Tibial nerve (tissue), 3 donors: ENCODE measurements at regions not wholly inside any gene's neighbourhood (a gene's known extent, or its start where the extent isn't known, plus 50 kb on each side); places are given as distances from the start of the nearest gene placed in this dataset.

ENCODE experiments used
- POLR2A ChIP-seq, 2 donors: fragments of 450-650 bp; IDR thresholded peaks; one replicate each; pipeline ENCODE4 v1.6.1; 2017; ENCODE audit warnings: antibody characterized with exemption in 2 of 2, mild to moderate bottlenecking in 2 of 2, moderate library complexity in 2 of 2
- TF ChIP-seq, protein P1 (sequence below), 5 experiments: fragments of 200-600 bp in 3 of 5; fragments of 450-650 bp in 2 of 5; sonication (generic) in 3 of 5; IDR thresholded peaks; one replicate each; pipeline ENCODE4 v1.5.1; 2016 to 2019; ENCODE audit warnings: antibody characterized with exemption in 5 of 5, mild to moderate bottlenecking in 3 of 5, moderate library complexity in 2 of 5

DNA sequence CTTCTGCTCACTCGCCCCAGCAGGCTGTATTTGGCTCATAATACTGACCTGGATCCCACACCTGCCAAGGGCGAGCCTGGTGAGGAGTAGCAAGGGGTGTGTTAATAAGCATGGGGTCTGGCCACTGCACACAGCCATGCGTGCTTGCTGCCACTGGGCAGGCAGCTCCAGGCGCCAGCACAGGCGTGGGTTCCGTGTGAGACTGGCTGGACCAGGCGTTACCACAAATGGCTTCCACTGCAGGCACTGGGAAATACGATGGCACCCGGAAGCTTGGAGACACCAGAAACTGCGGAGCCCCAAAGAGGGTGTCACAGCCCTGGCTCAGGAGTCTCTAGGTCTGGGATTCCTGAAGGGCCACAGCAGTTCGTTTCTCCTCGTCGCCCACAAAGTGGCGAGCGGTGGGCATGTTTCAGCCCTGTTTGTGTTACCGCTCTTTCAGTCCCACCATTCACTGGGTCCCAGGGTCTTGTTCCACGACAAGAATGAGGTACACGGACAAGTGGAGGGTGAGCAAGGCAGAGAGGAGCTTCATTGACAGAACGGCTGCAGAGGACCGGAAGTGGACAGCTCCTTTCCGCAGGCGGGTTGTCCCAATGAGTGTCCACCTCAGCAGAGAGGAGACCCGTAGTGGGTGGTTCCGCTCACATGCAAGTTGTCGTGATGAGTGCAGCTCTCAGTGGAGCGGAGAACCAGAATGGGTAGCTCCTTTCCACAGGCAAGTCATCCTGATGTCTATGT is 428.9 kb downstream of the EPHA5 start:
- TF ChIP-seq, protein P1, sequence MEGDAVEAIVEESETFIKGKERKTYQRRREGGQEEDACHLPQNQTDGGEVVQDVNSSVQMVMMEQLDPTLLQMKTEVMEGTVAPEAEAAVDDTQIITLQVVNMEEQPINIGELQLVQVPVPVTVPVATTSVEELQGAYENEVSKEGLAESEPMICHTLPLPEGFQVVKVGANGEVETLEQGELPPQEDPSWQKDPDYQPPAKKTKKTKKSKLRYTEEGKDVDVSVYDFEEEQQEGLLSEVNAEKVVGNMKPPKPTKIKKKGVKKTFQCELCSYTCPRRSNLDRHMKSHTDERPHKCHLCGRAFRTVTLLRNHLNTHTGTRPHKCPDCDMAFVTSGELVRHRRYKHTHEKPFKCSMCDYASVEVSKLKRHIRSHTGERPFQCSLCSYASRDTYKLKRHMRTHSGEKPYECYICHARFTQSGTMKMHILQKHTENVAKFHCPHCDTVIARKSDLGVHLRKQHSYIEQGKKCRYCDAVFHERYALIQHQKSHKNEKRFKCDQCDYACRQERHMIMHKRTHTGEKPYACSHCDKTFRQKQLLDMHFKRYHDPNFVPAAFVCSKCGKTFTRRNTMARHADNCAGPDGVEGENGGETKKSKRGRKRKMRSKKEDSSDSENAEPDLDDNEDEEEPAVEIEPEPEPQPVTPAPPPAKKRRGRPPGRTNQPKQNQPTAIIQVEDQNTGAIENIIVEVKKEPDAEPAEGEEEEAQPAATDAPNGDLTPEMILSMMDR (IDR thresholded peaks at IDR 0.05), result no peak
- TF ChIP-seq POLR2A (IDR thresholded peaks at IDR 0.05), result no peak
